ENCODE measurements at regions not wholly inside any gene's neighbourhood (a gene's known extent, or its start where the extent isn't known, plus 50 kb on each side); places are given as distances from the start of the nearest gene placed in this dataset.

GRCh38 chr16:85275533-85276249, 163.4 kb upstream of the CIBAR2 start (continued):
- TF ChIP-seq CREM (IDR thresholded peaks at IDR 0.05): no peak
- TF ChIP-seq CREM (CRISPR knock-in tag; IDR thresholded peaks at IDR 0.05): no peak
- TF ChIP-seq HNF1A (IDR thresholded peaks at IDR 0.05; ENCODE audit: low read depth): no peak
- no peak for TF ChIP-seq HNF1A (CRISPR knock-in tag; IDR thresholded peaks at IDR 0.05; ENCODE audit: borderline replicate concordance)
- TF ChIP-seq PBX3 (CRISPR knock-in tag; IDR thresholded peaks at IDR 0.05; ENCODE audit: borderline replicate concordance): no peak
- TF ChIP-seq REPIN1 (CRISPR knock-in tag; IDR thresholded peaks at IDR 0.05; ENCODE audit: borderline replicate concordance, low read depth): peak; percentile 71; the same call in 1 of the 2 replicates
- TF ChIP-seq NR2C2 (CRISPR knock-in tag; IDR thresholded peaks at IDR 0.05; ENCODE audit: borderline replicate concordance): peak; percentile 53; the same call in 1 of the 2 replicates
- peak; percentile 83; the same call in 1 of the 2 replicates for TF ChIP-seq ZBTB7A (CRISPR knock-in tag; IDR thresholded peaks at IDR 0.05)
- TF ChIP-seq U2AF2 (IDR thresholded peaks at IDR 0.05; ENCODE audit: low read depth, low read length): no peak
- no peak for TF ChIP-seq RFX5 (IDR thresholded peaks at IDR 0.05; ENCODE audit: low read depth, low read length)
- no peak for TF ChIP-seq RARG (CRISPR knock-in tag; IDR thresholded peaks at IDR 0.05; ENCODE audit: low read depth)
- TF ChIP-seq SP140L (CRISPR knock-in tag; IDR thresholded peaks at IDR 0.05; ENCODE audit: borderline replicate concordance): no peak
- TF ChIP-seq ZFP90 (CRISPR knock-in tag; IDR thresholded peaks at IDR 0.05; ENCODE audit: borderline replicate concordance): peak; percentile 55; the same call in 1 of the 2 replicates
- peak; percentile 73 for TF ChIP-seq TFDP2 (CRISPR knock-in tag; IDR thresholded peaks at IDR 0.05)
- peak; percentile 28; the same call in 1 of the 2 replicates for TF ChIP-seq YEATS2 (CRISPR knock-in tag; IDR thresholded peaks at IDR 0.05; ENCODE audit: borderline replicate concordance)
- TF ChIP-seq, protein P1, sequence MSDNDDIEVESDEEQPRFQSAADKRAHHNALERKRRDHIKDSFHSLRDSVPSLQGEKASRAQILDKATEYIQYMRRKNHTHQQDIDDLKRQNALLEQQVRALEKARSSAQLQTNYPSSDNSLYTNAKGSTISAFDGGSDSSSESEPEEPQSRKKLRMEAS (IDR thresholded peaks at IDR 0.05): no peak; the same call in 1 of the 2 replicates
- TF ChIP-seq, protein P2, sequence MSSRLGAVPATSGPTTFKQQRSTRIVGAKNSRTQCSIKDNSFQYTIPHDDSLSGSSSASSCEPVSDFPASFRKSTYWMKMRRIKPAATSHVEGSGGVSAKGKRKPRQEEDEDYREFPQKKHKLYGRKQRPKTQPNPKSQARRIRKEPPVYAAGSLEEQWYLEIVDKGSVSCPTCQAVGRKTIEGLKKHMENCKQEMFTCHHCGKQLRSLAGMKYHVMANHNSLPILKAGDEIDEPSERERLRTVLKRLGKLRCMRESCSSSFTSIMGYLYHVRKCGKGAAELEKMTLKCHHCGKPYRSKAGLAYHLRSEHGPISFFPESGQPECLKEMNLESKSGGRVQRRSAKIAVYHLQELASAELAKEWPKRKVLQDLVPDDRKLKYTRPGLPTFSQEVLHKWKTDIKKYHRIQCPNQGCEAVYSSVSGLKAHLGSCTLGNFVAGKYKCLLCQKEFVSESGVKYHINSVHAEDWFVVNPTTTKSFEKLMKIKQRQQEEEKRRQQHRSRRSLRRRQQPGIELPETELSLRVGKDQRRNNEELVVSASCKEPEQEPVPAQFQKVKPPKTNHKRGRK (CRISPR knock-in tag; IDR thresholded peaks at IDR 0.05): no peak
- TF ChIP-seq ZNF816 (CRISPR knock-in tag; IDR thresholded peaks at IDR 0.05; ENCODE audit: borderline replicate concordance): no peak
- TF ChIP-seq ZNF101 (CRISPR knock-in tag; IDR thresholded peaks at IDR 0.05; ENCODE audit: borderline replicate concordance, low read depth): no peak
